Colonic mucosa (tissue), 4 donors: ENCODE measurements at regions not wholly inside any gene's neighbourhood (a gene's known extent, or its start where the extent isn't known, plus 50 kb on each side); places are given as distances from the start of the nearest gene placed in this dataset.

ENCODE experiments used
- DNase-seq: peaks from one replicate; pipeline ENCODE4 v3.0.0-alpha.2; 2020
- H3K27ac ChIP-seq: fragments of 200-600 bp; one replicate; pipeline ENCODE4 v1.8.0; 2021
- H3K27me3 ChIP-seq: fragments of 200-600 bp; one replicate; pipeline ENCODE4 v1.8.0; 2021
- H3K36me3 ChIP-seq: fragments of 200-600 bp; one replicate; pipeline ENCODE4 v1.8.0; 2021
- H3K4me1 ChIP-seq: fragments of 200-600 bp; one replicate; pipeline ENCODE4 v1.8.0; 2021; ENCODE audit warnings: mild to moderate bottlenecking
- H3K4me3 ChIP-seq: fragments of 200-600 bp; one replicate; pipeline ENCODE4 v1.8.0; 2021
- H3K9ac ChIP-seq, 2 donors: one replicate each; pipeline ENCODE4 v1.7.0; 2013; ENCODE audit warnings: control low read depth in 2 of 2, low read depth in 2 of 2, low read length in 2 of 2
- H3K9me3 ChIP-seq: fragments of 200-600 bp; one replicate; pipeline ENCODE4 v1.8.0; 2021
- intact Hi-C: fragments of 100-400 bp; cut with DNase I; formaldehyde crosslinking; loops from one replicate; pipeline ENCODE4 v1.14.1; 2022
- TF ChIP-seq, protein P1 (sequence below): fragments of 200-600 bp; IDR thresholded peaks from one replicate; pipeline ENCODE4 v1.8.0; 2022; ENCODE audit warnings: antibody characterized with exemption, mild to moderate bottlenecking
- donor health status: healthy.
- donor health status: DM: no; HTN: no; CAD: no.
- donor health status: DM: no; HTN: no; CAD: no.

DNA sequence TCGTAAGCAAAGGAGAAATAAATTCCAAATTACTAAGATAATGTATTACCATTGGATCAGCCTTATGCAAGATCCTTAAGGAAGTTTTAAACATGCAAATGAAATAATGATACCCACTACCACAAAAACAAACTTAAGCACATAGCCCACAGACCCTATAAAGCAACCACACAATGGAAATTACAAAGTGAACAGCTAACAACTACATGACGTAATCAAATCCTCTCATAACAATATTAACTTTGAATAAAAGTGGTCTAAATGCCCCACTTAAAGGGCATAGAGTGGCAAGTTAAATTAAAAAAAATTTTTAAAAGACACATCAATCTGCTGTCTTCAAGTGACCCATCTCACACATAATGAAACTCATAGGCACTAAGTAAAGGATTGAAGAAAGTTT, 397.3 kb upstream of the SEMA3A start:
- Histone ChIP-seq H3K27ac (no peak overlapping the region), H3K4me3 (no peak overlapping the region), H3K27me3 (no peaks in the 10 kb centered on the region), H3K9me3 (no peaks in the 10 kb centered on the region), H3K9ac (no peak overlapping the region), H3K4me1 (no peaks in the 10 kb centered on the region), H3K36me3 (no peaks in the 10 kb centered on the region)
- no peak for DNase-seq
- intact Hi-C loops = no loop called here
- TF ChIP-seq, protein P1, sequence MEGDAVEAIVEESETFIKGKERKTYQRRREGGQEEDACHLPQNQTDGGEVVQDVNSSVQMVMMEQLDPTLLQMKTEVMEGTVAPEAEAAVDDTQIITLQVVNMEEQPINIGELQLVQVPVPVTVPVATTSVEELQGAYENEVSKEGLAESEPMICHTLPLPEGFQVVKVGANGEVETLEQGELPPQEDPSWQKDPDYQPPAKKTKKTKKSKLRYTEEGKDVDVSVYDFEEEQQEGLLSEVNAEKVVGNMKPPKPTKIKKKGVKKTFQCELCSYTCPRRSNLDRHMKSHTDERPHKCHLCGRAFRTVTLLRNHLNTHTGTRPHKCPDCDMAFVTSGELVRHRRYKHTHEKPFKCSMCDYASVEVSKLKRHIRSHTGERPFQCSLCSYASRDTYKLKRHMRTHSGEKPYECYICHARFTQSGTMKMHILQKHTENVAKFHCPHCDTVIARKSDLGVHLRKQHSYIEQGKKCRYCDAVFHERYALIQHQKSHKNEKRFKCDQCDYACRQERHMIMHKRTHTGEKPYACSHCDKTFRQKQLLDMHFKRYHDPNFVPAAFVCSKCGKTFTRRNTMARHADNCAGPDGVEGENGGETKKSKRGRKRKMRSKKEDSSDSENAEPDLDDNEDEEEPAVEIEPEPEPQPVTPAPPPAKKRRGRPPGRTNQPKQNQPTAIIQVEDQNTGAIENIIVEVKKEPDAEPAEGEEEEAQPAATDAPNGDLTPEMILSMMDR = no peak

DNA sequence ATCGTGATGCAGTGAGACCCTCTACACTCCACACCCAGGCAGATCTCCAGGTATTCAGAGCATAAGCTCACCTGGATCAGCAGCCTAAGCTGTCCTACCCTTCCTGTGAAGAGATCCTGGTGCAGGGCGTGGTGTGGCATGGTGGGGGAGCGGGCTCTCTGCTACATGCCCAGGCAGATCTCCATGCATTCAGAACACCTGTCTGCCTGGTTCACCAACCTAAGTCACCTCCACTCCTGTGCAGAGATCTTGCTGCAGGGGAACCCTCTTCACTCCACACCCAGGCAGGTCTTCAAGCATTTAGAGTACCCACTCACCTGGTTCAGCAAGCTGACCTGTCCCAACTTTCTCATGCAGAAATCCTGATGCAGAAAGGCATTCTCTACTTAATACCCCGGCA, 394.4 kb upstream of the SEMA3A start:
- H3K36me3 ChIP-seq = no peaks in the 10 kb centered on the region
- no peak for DNase-seq
- intact Hi-C loops = no loop called here
- no peaks in the 10 kb centered on the region for H3K9me3 ChIP-seq
- no peaks in the 10 kb centered on the region for H3K27me3 ChIP-seq
- H3K4me1 ChIP-seq = no peaks in the 10 kb centered on the region
- TF ChIP-seq, protein P1 = no peak
- no peak overlapping the region for H3K27ac ChIP-seq
- no peak overlapping the region for H3K9ac ChIP-seq
- H3K4me3 ChIP-seq = no peak overlapping the region

DNA sequence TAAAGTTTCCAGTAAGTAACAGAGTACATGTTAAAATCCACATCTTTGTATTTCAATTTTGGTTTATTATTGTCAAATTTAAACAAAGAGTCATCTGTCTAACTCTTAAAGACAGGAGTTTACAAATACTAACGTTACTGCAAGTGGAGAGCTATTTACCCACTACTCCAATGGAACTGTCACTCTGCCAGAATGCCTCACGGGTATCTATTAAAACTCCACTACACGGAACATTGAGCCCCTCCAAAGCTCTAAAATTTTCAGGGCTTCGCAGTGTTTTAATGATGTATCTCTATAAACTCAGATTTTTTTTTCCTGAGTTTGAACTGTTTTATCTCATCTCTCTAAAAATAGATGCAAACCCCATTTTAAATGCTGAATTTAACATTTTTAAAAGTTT, 388.7 kb upstream of the SEMA3A start:
- no peak overlapping the region for H3K9ac ChIP-seq

DNA sequence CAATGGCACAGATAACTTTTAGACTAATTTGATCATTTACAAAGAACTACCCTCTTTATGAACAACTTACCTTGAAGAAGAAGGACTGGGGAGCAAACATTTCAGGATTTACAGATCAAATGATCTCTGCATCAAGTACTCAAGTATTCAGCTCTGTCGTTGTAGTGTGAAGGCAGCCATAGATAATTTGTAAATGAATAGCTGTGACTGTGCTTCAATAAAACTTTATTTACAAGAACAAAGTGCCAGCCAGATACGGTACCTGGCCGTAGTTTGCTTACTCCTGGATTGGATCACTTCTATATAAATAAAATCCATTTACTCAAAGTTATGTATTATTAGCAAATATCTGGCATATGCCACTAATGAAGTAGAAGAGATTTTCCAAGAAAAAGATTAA, 388.2 kb upstream of the SEMA3A start:
- TF ChIP-seq, protein P1 = no peak
- DNase-seq = no peak

More for the DNA sequence above, 388.7 kb upstream of the SEMA3A start:
- H3K27ac ChIP-seq = no peak overlapping the region
- no peak overlapping the region for H3K4me3 ChIP-seq
- no peaks in the 10 kb centered on the region for H3K36me3 ChIP-seq
- no peaks in the 10 kb centered on the region for H3K4me1 ChIP-seq
- TF ChIP-seq, protein P1 = no peak
- H3K9me3 ChIP-seq = no peaks in the 10 kb centered on the region
- intact Hi-C loops = no loop called here
- no peak for DNase-seq
- H3K27me3 ChIP-seq = no peaks in the 10 kb centered on the region

DNA sequence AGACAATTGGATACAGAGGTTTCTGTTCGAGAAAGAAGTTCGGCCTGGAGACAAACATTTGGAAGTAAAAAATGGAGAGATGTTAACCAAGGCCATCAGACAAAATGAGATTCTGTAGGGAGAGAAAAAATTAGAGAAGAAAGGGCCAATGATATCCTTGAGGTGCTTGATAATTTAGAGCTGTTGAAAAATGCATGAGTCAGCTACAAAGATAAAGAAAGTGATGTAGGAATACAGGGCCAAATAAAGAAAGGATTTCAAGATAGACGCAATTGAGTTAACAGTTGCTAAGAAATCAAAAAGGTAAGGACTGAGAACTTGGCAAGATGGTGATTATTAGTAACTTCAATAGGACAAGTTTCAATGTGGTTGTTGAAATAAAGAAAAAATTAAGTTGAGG, 384.2 kb upstream of the SEMA3A start:
- Histone ChIP-seq H3K4me1 (no peaks in the 10 kb centered on the region), H3K27me3 (no peaks in the 10 kb centered on the region), H3K9me3 (no peaks in the 10 kb centered on the region), H3K9ac (no peak overlapping the region), H3K36me3 (no peaks in the 10 kb centered on the region), H3K27ac (no peak overlapping the region), H3K4me3 (no peak overlapping the region)
- TF ChIP-seq, protein P1 = no peak
- DNase-seq = no peak
- intact Hi-C loops = no loop called here

More for the DNA sequence above, 388.2 kb upstream of the SEMA3A start:
- Histone ChIP-seq H3K9ac (no peak overlapping the region), H3K27me3 (no peaks in the 10 kb centered on the region), H3K9me3 (no peaks in the 10 kb centered on the region), H3K4me1 (no peaks in the 10 kb centered on the region), H3K4me3 (no peak overlapping the region), H3K36me3 (no peaks in the 10 kb centered on the region), H3K27ac (no peak overlapping the region)
- intact Hi-C loops = no loop called here

DNA sequence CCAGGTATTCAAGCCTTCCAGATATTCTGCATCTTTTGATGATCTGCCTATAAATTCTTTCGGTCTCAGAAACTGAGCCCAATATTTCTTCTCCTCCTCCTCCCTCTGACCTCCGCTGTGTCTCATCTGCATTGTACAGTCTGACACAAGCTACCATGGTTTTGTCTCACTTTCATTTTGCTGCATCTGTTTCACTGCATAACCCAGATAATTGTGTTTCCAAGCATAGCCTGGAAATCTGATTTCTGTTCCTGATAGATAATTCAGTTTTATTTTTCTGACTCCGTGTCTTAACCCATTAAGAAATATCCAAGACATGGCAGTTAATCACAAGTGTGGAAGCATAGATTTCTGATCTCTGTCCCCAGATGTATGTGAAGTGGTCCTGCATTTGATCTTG, 374.2 kb upstream of the SEMA3A start:
- no peaks in the 10 kb centered on the region for H3K27me3 ChIP-seq
- H3K27ac ChIP-seq = no peak overlapping the region
- intact Hi-C loops = no loop called here
- no peaks in the 10 kb centered on the region for H3K4me1 ChIP-seq
- H3K9me3 ChIP-seq = no peaks in the 10 kb centered on the region
- TF ChIP-seq, protein P1 = no peak
- no peak overlapping the region for H3K4me3 ChIP-seq
- no peaks in the 10 kb centered on the region for H3K36me3 ChIP-seq
- H3K9ac ChIP-seq = no peak overlapping the region
- DNase-seq = no peak
